ENCODE measurements at regions not wholly inside any gene's neighbourhood (a gene's known extent, or its start where the extent isn't known, plus 50 kb on each side); places are given as distances from the start of the nearest gene placed in this dataset.

DNA sequence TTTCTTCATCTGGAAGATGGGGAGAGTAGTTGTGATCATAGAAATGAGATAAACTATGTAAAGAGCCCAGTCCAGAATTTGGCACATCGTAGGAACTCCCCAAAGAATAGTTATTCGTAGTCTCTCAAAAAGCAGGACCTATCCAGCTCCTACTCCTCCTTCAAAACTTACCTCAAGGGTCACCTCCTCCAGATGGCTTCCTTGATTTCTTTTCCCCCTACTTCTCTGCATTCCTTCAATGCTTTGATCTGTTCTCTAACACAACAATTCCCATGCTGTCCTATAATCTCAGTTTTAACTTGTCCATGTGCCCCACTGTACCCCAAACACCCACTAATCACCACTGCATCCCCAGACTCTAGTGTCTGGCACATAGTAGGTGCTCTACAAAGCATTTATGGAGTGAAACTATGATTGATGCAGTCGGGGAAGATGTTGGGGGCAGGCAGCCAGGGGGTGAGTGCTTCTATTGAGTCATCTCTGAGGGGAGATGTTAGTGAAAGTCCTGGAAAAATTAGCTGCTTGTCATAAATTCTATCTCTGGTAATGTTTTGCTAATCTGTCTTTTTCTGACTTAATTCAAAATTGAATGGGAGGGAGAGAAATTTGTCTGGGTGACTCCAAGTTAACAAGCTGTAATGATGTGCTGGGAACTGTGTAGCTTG, 181.3 kb upstream of the KCNG1 start:
- intact Hi-C loops (cut with micrococcal nuclease) (no loop called here), dilution Hi-C loops (cut with MboI; ENCODE audit: extremely low pct_ligation_motif_present, low sequenced_read_pairs) (no loop called here)
- CTCF ChIA-PET: interaction anchor here (1.4 kb wide), 1 partner anchor 17 kb away, joined by 4 read pairs; no protein-coding TSS in a partner anchor
- Histone ChIP-seq H3K79me2 (ENCODE audit: control insufficient read depth, insufficient read depth, low read length) (no peaks in the 10 kb centered on the region), H3K4me2 (ENCODE audit: insufficient read depth, low read length) (no peak overlapping the region), H3K9ac (replicated peaks; ENCODE audit: extremely low read depth, insufficient read depth, low read length) (no peak overlapping the region), H2AFZ (ENCODE audit: low read depth, low read length) (no peak overlapping the region), H3K9me3 (replicated peaks; ENCODE audit: control insufficient read depth, insufficient read depth, low read length) (no peaks in the 10 kb centered on the region), H4K20me1 (replicated peaks; ENCODE audit: control insufficient read depth, extremely low read depth, insufficient read depth, low read length) (no peaks in the 10 kb centered on the region), H3K27me3 (ENCODE audit: control insufficient read depth in 2 of 2, insufficient read depth in 2 of 2, low read length in 2 of 2) (peaks cover 18 to 27% of the 10 kb centered on the region in 2 experiments), H3K36me3 (ENCODE audit: control insufficient read depth in 2 of 2, extremely low read depth in 1 of 2, insufficient read depth in 2 of 2, low read length in 2 of 2) (no peaks in the 10 kb centered on the region), H3K27ac (ENCODE audit: insufficient read depth, low read depth, low read length) (no peak overlapping the region), H3K4me1 (ENCODE audit: control insufficient read depth, extremely low read depth, insufficient read depth, low read length) (no peaks in the 10 kb centered on the region), H3K9me1 (replicated peaks; ENCODE audit: control insufficient read depth, extremely low read depth, insufficient read depth, low read length) (no peaks in the 10 kb centered on the region), H3K4me3 (replicated peaks in 1 of 3; ENCODE audit: insufficient read depth in 1 of 3, low read depth in 1 of 3, low read length in 3 of 3) (no peak overlapping the region)
- BruUV-seq (replicated peaks): no TSS peak
- TF ChIP-seq FOS (IDR thresholded peaks at IDR 0.05; ENCODE audit: borderline replicate concordance, insufficient read depth, low read length): no peak
- TF ChIP-seq, protein P1, sequence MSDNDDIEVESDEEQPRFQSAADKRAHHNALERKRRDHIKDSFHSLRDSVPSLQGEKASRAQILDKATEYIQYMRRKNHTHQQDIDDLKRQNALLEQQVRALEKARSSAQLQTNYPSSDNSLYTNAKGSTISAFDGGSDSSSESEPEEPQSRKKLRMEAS (IDR thresholded peaks at IDR 0.05; ENCODE audit: insufficient read depth, insufficient read length): no peak
- TF ChIP-seq JUN (IDR thresholded peaks at IDR 0.05; ENCODE audit: borderline replicate concordance, insufficient read depth, insufficient read length, low read depth): no peak
- TF ChIP-seq POLR2AphosphoS5 (IDR thresholded peaks at IDR 0.05; ENCODE audit: insufficient read depth, low read depth, low read length): no peak
- no peak for TF ChIP-seq GATA2 (IDR thresholded peaks at IDR 0.05; ENCODE audit: insufficient read depth, insufficient read length, low read depth, low read length)
- TF ChIP-seq MYC (IDR thresholded peaks at IDR 0.05; ENCODE audit: low read depth, low read length): no peak
- TF ChIP-seq POLR2A (IDR thresholded peaks at IDR 0.05; ENCODE audit: low read depth, low read length): no peak
- no peak for TF ChIP-seq EZH2 (IDR thresholded peaks at IDR 0.05; ENCODE audit: borderline replicate concordance, low read depth, low read length, severe bottlenecking)
- TF ChIP-seq CTCF (IDR thresholded peaks at IDR 0.05; ENCODE audit: extremely low read depth in 1 of 2, insufficient read depth in 1 of 2, low read depth in 1 of 2, low read length in 2 of 2): no peak
- DNase-seq (ENCODE audit: low read depth, low spot score) (no peak), FAIRE-seq (no peak)
- POLR2A ChIA-PET: no interaction called here
